H9 (cell line): ENCODE measurements at regions not wholly inside any gene's neighbourhood (a gene's known extent, or its start where the extent isn't known, plus 50 kb on each side); places are given as distances from the start of the nearest gene placed in this dataset.

Experiments used
- DNase-seq: peaks from one replicate; pipeline ENCODE4 v3.0.0-alpha.2; 2017
- H2AFZ ChIP-seq: one replicate; pipeline ENCODE4 v1.6.1; 2013; ENCODE audit warnings: mild to moderate bottlenecking, low read length, control low read depth, moderate library complexity
- H2AK5ac ChIP-seq: 2 replicates; pipeline ENCODE4 v1.6.1; 2013; ENCODE audit warnings: low read length, control low read depth, mixed read lengths; ENCODE audit not compliant: insufficient read length
- H2BK120ac ChIP-seq: one replicate; pipeline ENCODE4 v1.6.1; 2013; ENCODE audit warnings: low read depth, mild to moderate bottlenecking, low read length, control low read depth, inconsistent platforms; ENCODE audit not compliant: poor library complexity, severe bottlenecking
- H2BK12ac ChIP-seq: 2 replicates; pipeline ENCODE4 v1.6.1; 2013; ENCODE audit warnings: low read length, control low read depth, mixed read lengths, low read depth; ENCODE audit not compliant: insufficient read length
- H2BK15ac ChIP-seq: 2 replicates; pipeline ENCODE4 v1.6.1; 2013; ENCODE audit warnings: low read depth, low read length, control low read depth
- H2BK20ac ChIP-seq: one replicate; pipeline ENCODE4 v1.6.1; 2013; ENCODE audit warnings: low read depth, mild to moderate bottlenecking, low read length, control low read depth, inconsistent platforms; ENCODE audit not compliant: poor library complexity, severe bottlenecking
- H2BK5ac ChIP-seq: 2 replicates; pipeline ENCODE4 v1.6.1; 2013; ENCODE audit warnings: low read length, control low read depth, mixed read lengths; ENCODE audit not compliant: insufficient read length
- H3K14ac ChIP-seq: 2 replicates; pipeline ENCODE4 v1.6.1; 2013; ENCODE audit warnings: low read length, control low read depth; ENCODE audit not compliant: insufficient read depth
- H3K18ac ChIP-seq: 2 replicates; pipeline ENCODE4 v1.6.1; 2013; ENCODE audit warnings: low read depth, mild to moderate bottlenecking, mixed read lengths, low read length, control low read depth; ENCODE audit not compliant: insufficient read length
- H3K23ac ChIP-seq: 2 replicates; pipeline ENCODE4 v1.6.1; 2013; ENCODE audit warnings: low read length, control low read depth, mixed read lengths, low read depth; ENCODE audit not compliant: insufficient read length
- H3K23me2 ChIP-seq: 2 replicates; pipeline ENCODE4 v1.6.1; 2013; ENCODE audit warnings: low read depth, mild to moderate bottlenecking, mixed read lengths, low read length, control low read depth; ENCODE audit not compliant: insufficient read length, poor library complexity, severe bottlenecking
- H3K27ac ChIP-seq: 2 replicates; pipeline ENCODE4 v1.5.1; 2013; ENCODE audit warnings: low read length, control low read depth, mixed read lengths, low read depth; ENCODE audit not compliant: insufficient read length
- H3K27me3 ChIP-seq: 2 replicates; pipeline ENCODE4 v1.6.1; 2013; ENCODE audit warnings: low read length, control low read depth, inconsistent platforms; ENCODE audit not compliant: insufficient read depth
- H3K4ac ChIP-seq: 2 replicates; pipeline ENCODE4 v1.6.1; 2013; ENCODE audit warnings: low read depth, mild to moderate bottlenecking, control low read depth, inconsistent platforms, low read length, moderate library complexity
- H3K4me1 ChIP-seq: 2 replicates; pipeline ENCODE4 v1.6.1; 2013; ENCODE audit warnings: low read length, control low read depth, inconsistent platforms; ENCODE audit not compliant: insufficient read depth
- H3K4me2 ChIP-seq: 2 replicates; pipeline ENCODE4 v1.6.1; 2013; ENCODE audit warnings: low read length, control low read depth, mixed read lengths; ENCODE audit not compliant: insufficient read length, insufficient read depth
- H3K56ac ChIP-seq: 2 replicates; pipeline ENCODE4 v1.6.1; 2013; ENCODE audit warnings: low read depth, mild to moderate bottlenecking, mixed read lengths, low read length, control low read depth; ENCODE audit not compliant: insufficient read length
- H3K79me1 ChIP-seq: 2 replicates; pipeline ENCODE4 v1.6.1; 2013; ENCODE audit warnings: low read depth, mild to moderate bottlenecking, moderate library complexity, low read length, control low read depth, inconsistent platforms; ENCODE audit not compliant: insufficient read depth, poor library complexity, severe bottlenecking
- H3K79me2 ChIP-seq: 2 replicates; pipeline ENCODE4 v1.6.1; 2013; ENCODE audit warnings: low read length, control low read depth, inconsistent platforms; ENCODE audit not compliant: insufficient read depth
- H3K9ac ChIP-seq: 2 replicates; pipeline ENCODE4 v1.6.1; 2013; ENCODE audit warnings: low read length, control low read depth, mixed read lengths; ENCODE audit not compliant: insufficient read length; ENCODE audit errors: extremely low read depth
- H3K9me3 ChIP-seq: one replicate; pipeline ENCODE4 v1.6.1; 2013; ENCODE audit warnings: low read depth, low read length, inconsistent platforms; ENCODE audit not compliant: control insufficient read depth
- H3T11ph ChIP-seq: one replicate; pipeline ENCODE4 v1.6.1; 2013; ENCODE audit warnings: mild to moderate bottlenecking, low read length, control low read depth, inconsistent platforms
- H4K20me1 ChIP-seq: one replicate; pipeline ENCODE4 v1.6.1; 2013; ENCODE audit not compliant: control insufficient read depth, insufficient read length, insufficient read depth
- H4K5ac ChIP-seq: 2 replicates; pipeline ENCODE4 v1.6.1; 2013; ENCODE audit warnings: low read depth, mild to moderate bottlenecking, mixed read lengths, low read length, control low read depth; ENCODE audit not compliant: insufficient read length
- H4K8ac ChIP-seq: replicated peaks from 2 replicates; pipeline ENCODE4 v1.6.1; 2013; ENCODE audit warnings: low read length, control low read depth, mixed read lengths, low read depth; ENCODE audit not compliant: insufficient read length
- H4K91ac ChIP-seq: 2 replicates; pipeline ENCODE4 v1.6.1; 2013; ENCODE audit warnings: low read depth, mild to moderate bottlenecking, moderate library complexity, mixed read lengths, low read length, control low read depth; ENCODE audit not compliant: insufficient read length
- H3K27ac Mint-ChIP-seq, 3 experiments: 2 replicates in 2 of 3; 3 replicates in 1 of 3; pipeline ENCODE4 v1.8.0; 2020 to 2021; ENCODE audit warnings: mixed read lengths in 3 of 3, mild to moderate bottlenecking in 1 of 3, moderate library complexity in 1 of 3
- H3K27me3 Mint-ChIP-seq: 2 replicates; pipeline ENCODE4 v1.8.0; 2021; ENCODE audit warnings: low read depth, mild to moderate bottlenecking, moderate library complexity, mixed read lengths
- H3K36me3 Mint-ChIP-seq, 3 experiments: 2 replicates in 2 of 3; 3 replicates in 1 of 3; pipeline ENCODE4 v1.8.0; 2020 to 2021; ENCODE audit warnings: low read depth in 3 of 3, mixed read lengths in 3 of 3; ENCODE audit not compliant: insufficient read depth in 1 of 3
- H3K4me1 Mint-ChIP-seq, 2 experiments: 2 replicates each; pipeline ENCODE4 v1.8.0; 2020; ENCODE audit warnings: mixed read lengths in 2 of 2
- H3K4me3 Mint-ChIP-seq, 2 experiments: 2 replicates in 1 of 2; 3 replicates in 1 of 2; pipeline ENCODE4 v1.8.0; 2020 to 2021; ENCODE audit warnings: mild to moderate bottlenecking in 2 of 2, mixed read lengths in 2 of 2, moderate library complexity in 1 of 2
- H3K9me3 Mint-ChIP-seq, 2 experiments: 2 replicates in 1 of 2; 3 replicates in 1 of 2; pipeline ENCODE4 v1.8.0; 2020; ENCODE audit warnings: mild to moderate bottlenecking in 2 of 2, mixed read lengths in 2 of 2, moderate library complexity in 1 of 2
- CTCF ChIP-seq: fragments of 200-600 bp; sonication (generic); conservative IDR thresholded peaks from 3 replicates; pipeline ENCODE4 v1.8.0; 2021; ENCODE audit warnings: antibody characterized with exemption, mild to moderate bottlenecking
- WGBS: extraction: QIAGEN DNeasy Blood & Tissue Kit; methylation state at CpG from one replicate; pipeline ENCODE4 v1.1.7; 2013; ENCODE audit warnings: missing lambda C conversion rate, low lambda C conversion rate, mixed read lengths; ENCODE audit not compliant: insufficient read length; ENCODE audit errors: extremely low coverage; 5-methylcytosine and 5-hydroxymethylcytosine counted together

- H3K27me3 Mint-ChIP-seq, result no peaks in the 10 kb centered on the region; the same call in 1 of the 2 replicates
- Histone ChIP-seq H4K91ac (no peak overlapping the region), H3K27me3 (no peaks in the 10 kb centered on the region), H3K14ac (no peak overlapping the region), H3K9ac (no peak overlapping the region), H2BK120ac (no peak overlapping the region), H4K20me1 (no peaks in the 10 kb centered on the region), H3K23ac (no peak overlapping the region), H3K18ac (no peak overlapping the region), H2BK20ac (no peak overlapping the region), H3K4me2 (no peak overlapping the region), H3K4ac (no peak overlapping the region), H3K79me2 (no peaks in the 10 kb centered on the region), H3K79me1 (no peaks in the 10 kb centered on the region), H2AK5ac (no peak overlapping the region), H3K56ac (no peak overlapping the region), H2BK15ac (no peak overlapping the region), H3K9me3 (no peaks in the 10 kb centered on the region), H3K23me2 (no peaks in the 10 kb centered on the region), H2BK12ac (no peak overlapping the region), H2AFZ (peak overlapping the region; percentile 10), H3K27ac (no peak overlapping the region), H3T11ph (no peak overlapping the region), H3K4me1 (no peaks in the 10 kb centered on the region), H4K8ac (no peak overlapping the region), H2BK5ac (no peak overlapping the region), H4K5ac (no peak overlapping the region)
- TF ChIP-seq CTCF, result no peak
- H3K36me3 Mint-ChIP-seq, result no peaks in the 10 kb centered on the region
- H3K4me3 Mint-ChIP-seq, result no peak overlapping the region
- H3K4me1 Mint-ChIP-seq, result peaks cover 2 to 3% of the 10 kb centered on the region in 2 experiments; a peak in 3 of 4 replicates
- H3K27ac Mint-ChIP-seq, result peak overlapping the region in 1 of 3 experiments; percentile 71; a peak in 1 of 7 replicates
- no CpG with 5 or more reads among the region's 1 CpG for WGBS
- H3K9me3 Mint-ChIP-seq, result no peaks in the 10 kb centered on the region
- DNase-seq, result no peak
Observed at GRCh38 chr4:66585767-66586166, 915.5 kb upstream of the EPHA5 start.
